IMR-90 (cell line): ENCODE measurements at regions not wholly inside any gene's neighbourhood (a gene's known extent, or its start where the extent isn't known, plus 50 kb on each side); places are given as distances from the start of the nearest gene placed in this dataset.
A peak's percentile ranks its signal among the peaks of the same experiment; 100 is the strongest.

Source experiments
- ATAC-seq: fragments of 200-7000 bp; cut with Tn5 transposase; 2 replicates; pipeline ENCODE4 v1.9.1; 2020; ENCODE audit warnings: low read depth, mild to moderate bottlenecking, moderate library complexity
- BruUV-seq: library from RNA; stranded (reverse); fragments of 400-500 nt; replicated peaks from 2 replicates; lab custom pipeline; 2021; lab: Mats Ljungman, UMichigan
- CTCF ChIA-PET: fragments of 300-600 bp; formaldehyde crosslinking; extraction: SDS; loops from one replicate; lab custom pipeline; 2021; ENCODE audit warnings: antibody characterized with exemption; lab: Yijun Ruan, JAX
- POLR2A ChIA-PET: fragments of 300-600 bp; sonication (Branson Sonifier 250); formaldehyde crosslinking; loops from one replicate; lab custom pipeline; 2022; ENCODE audit warnings: antibody characterized with exemption; ENCODE audit not compliant: unreplicated experiment; lab: Charles Lee
- DNase-seq: peaks from one replicate; pipeline ENCODE4 v3.0.0; 2013
- H2AFZ ChIP-seq: replicated peaks from 2 replicates; pipeline ENCODE3; 2013; ENCODE audit warnings: low read length, mild to moderate bottlenecking; ENCODE audit not compliant: poor library complexity
- H2AK5ac ChIP-seq: 2 replicates; pipeline ENCODE4 v1.6.1; 2013; ENCODE audit warnings: low read depth, low read length, inconsistent platforms
- H2AK9ac ChIP-seq: replicated peaks from 2 replicates; pipeline ENCODE3; 2013; ENCODE audit warnings: mild to moderate bottlenecking, low read depth, low read length, moderate library complexity; ENCODE audit not compliant: poor library complexity
- H2BK120ac ChIP-seq: 2 replicates; pipeline ENCODE4 v1.6.1; 2013; ENCODE audit warnings: low read depth, low read length, inconsistent platforms
- H2BK15ac ChIP-seq: 3 replicates; pipeline ENCODE4 v1.6.1; 2013; ENCODE audit warnings: low read depth, low read length, inconsistent platforms
- H2BK20ac ChIP-seq: 2 replicates; pipeline ENCODE4 v1.6.1; 2013; ENCODE audit warnings: low read depth, mild to moderate bottlenecking, inconsistent platforms, low read length, moderate library complexity
- H2BK5ac ChIP-seq: 2 replicates; pipeline ENCODE4 v1.6.1; 2013; ENCODE audit warnings: mild to moderate bottlenecking, low read depth, low read length, inconsistent platforms; ENCODE audit not compliant: poor library complexity, severe bottlenecking
- H3K14ac ChIP-seq: replicated peaks from 2 replicates; pipeline ENCODE4 v1.6.1; 2013; ENCODE audit warnings: low read depth, low read length, inconsistent platforms
- H3K18ac ChIP-seq: 2 replicates; pipeline ENCODE4 v1.6.1; 2013; ENCODE audit warnings: low read depth, low read length, control low read depth
- H3K23ac ChIP-seq: 2 replicates; pipeline ENCODE4 v1.6.1; 2013; ENCODE audit warnings: low read depth, low read length, inconsistent platforms
- H3K27ac ChIP-seq: 2 replicates; pipeline ENCODE4 v1.5.1; 2013; ENCODE audit warnings: mild to moderate bottlenecking, control low read depth, low read length; ENCODE audit not compliant: insufficient read depth
- H3K27me3 ChIP-seq: 2 replicates; pipeline ENCODE4 v1.6.1; 2013; ENCODE audit warnings: low read length; ENCODE audit not compliant: control insufficient read depth, insufficient read depth
- H3K36me3 ChIP-seq: 2 replicates; pipeline ENCODE4 v1.6.1; 2013; ENCODE audit warnings: low read length, mixed read lengths; ENCODE audit not compliant: control insufficient read depth, insufficient read depth
- H3K4ac ChIP-seq: 2 replicates; pipeline ENCODE4 v1.6.1; 2013; ENCODE audit warnings: low read depth, low read length, inconsistent platforms
- H3K4me1 ChIP-seq: 2 replicates; pipeline ENCODE4 v1.6.1; 2013; ENCODE audit warnings: low read length, mixed read lengths; ENCODE audit not compliant: control insufficient read depth, insufficient read depth
- H3K4me2 ChIP-seq: 2 replicates; pipeline ENCODE4 v1.6.1; 2013; ENCODE audit warnings: low read depth, mild to moderate bottlenecking, control low read depth, low read length, moderate library complexity
- H3K4me3 ChIP-seq: 2 replicates; pipeline ENCODE4 v1.5.1; 2013; ENCODE audit warnings: low read depth, mild to moderate bottlenecking, control low read depth, low read length, moderate library complexity; ENCODE audit not compliant: insufficient read depth
- H3K56ac ChIP-seq: 2 replicates; pipeline ENCODE4 v1.6.1; 2013; ENCODE audit warnings: low read length, inconsistent platforms; ENCODE audit not compliant: insufficient read depth; ENCODE audit errors: extremely low read depth
- H3K79me1 ChIP-seq, 2 experiments: 2 replicates each; pipeline ENCODE4 v1.6.1; 2013; ENCODE audit warnings: low read length in 2 of 2, inconsistent platforms in 1 of 2, low read depth in 1 of 2
- H3K9ac ChIP-seq: 2 replicates; pipeline ENCODE4 v1.6.1; 2013; ENCODE audit warnings: low read depth, low read length, control low read depth
- H3K9me1 ChIP-seq: 2 replicates; pipeline ENCODE4 v1.6.1; 2013; ENCODE audit warnings: low read length, inconsistent platforms; ENCODE audit not compliant: insufficient read depth
- H3K9me3 ChIP-seq: 2 replicates; pipeline ENCODE4 v1.6.1; 2013; ENCODE audit warnings: low read length; ENCODE audit not compliant: control insufficient read depth, insufficient read depth
- H4K20me1 ChIP-seq: 2 replicates; pipeline ENCODE4 v1.6.1; 2013; ENCODE audit warnings: low read length, inconsistent platforms; ENCODE audit not compliant: insufficient read depth
- H4K5ac ChIP-seq: 2 replicates; pipeline ENCODE4 v1.6.1; 2013; ENCODE audit warnings: mild to moderate bottlenecking, low read depth, low read length, control low read depth
- H4K8ac ChIP-seq, 2 experiments: 2 replicates each; pipeline ENCODE4 v1.6.1; 2013; ENCODE audit warnings: low read depth in 2 of 2, low read length in 2 of 2, control low read depth in 1 of 2, inconsistent platforms in 1 of 2
- H4K91ac ChIP-seq: 2 replicates; pipeline ENCODE4 v1.6.1; 2013; ENCODE audit warnings: low read depth, low read length, inconsistent platforms; ENCODE audit not compliant: insufficient read depth
- MAFK ChIP-seq: IDR thresholded peaks from 2 replicates; pipeline ENCODE4 v1.6.1; 2012; ENCODE audit warnings: low read depth, low read length, improper control_type of control experiment
- MXI1 ChIP-seq: IDR thresholded peaks from 2 replicates; pipeline ENCODE4 v1.6.1; 2012; ENCODE audit warnings: low read depth, mild to moderate bottlenecking, low read length, moderate library complexity, borderline replicate concordance
- RAD21 ChIP-seq: IDR thresholded peaks from 2 replicates; pipeline ENCODE4 v1.6.1; 2012; ENCODE audit warnings: low read length, improper control_type of control experiment
- RFX5 ChIP-seq: IDR thresholded peaks from 2 replicates; pipeline ENCODE4 v1.8.0; 2012; ENCODE audit warnings: low read depth, mild to moderate bottlenecking, low read length, moderate library complexity
- WGBS, 2 experiments: methylation state at CpG; one replicate each; pipeline versions ENCODE4 v1.1.5 to v1.1.7; 2013; ENCODE audit warnings: missing lambda C conversion rate in 2 of 2; ENCODE audit not compliant: insufficient read length in 1 of 2; ENCODE audit errors: extremely low coverage in 2 of 2; 5-methylcytosine and 5-hydroxymethylcytosine counted together
- dilution Hi-C: fragments of 300-500 bp; cut with HindIII; formaldehyde crosslinking; loops from one replicate; pipeline ENCODE4 v1.14.3; 2018; ENCODE audit warnings: low sequenced_read_pairs; ENCODE audit not compliant: unreplicated experiment
- in situ Hi-C: fragments of 300-500 bp; cut with MboI; formaldehyde crosslinking; loops from 3 replicates; pipeline ENCODE4 v1.14.3; 2019; ENCODE audit warnings: low sequenced_read_pairs, inconsistent platforms, mixed read lengths
- intact Hi-C: fragments of 100-400 bp; cut with micrococcal nuclease; formaldehyde crosslinking; loops from 2 replicates; pipeline ENCODE4 v1.10.0; 2022
- TF ChIP-seq, protein P1 (sequence below): conservative IDR thresholded peaks from 2 replicates; pipeline ENCODE4 v1.5.1; 2012; ENCODE audit warnings: mild to moderate bottlenecking, low read depth, low read length, improper control_type of control experiment

DNA sequence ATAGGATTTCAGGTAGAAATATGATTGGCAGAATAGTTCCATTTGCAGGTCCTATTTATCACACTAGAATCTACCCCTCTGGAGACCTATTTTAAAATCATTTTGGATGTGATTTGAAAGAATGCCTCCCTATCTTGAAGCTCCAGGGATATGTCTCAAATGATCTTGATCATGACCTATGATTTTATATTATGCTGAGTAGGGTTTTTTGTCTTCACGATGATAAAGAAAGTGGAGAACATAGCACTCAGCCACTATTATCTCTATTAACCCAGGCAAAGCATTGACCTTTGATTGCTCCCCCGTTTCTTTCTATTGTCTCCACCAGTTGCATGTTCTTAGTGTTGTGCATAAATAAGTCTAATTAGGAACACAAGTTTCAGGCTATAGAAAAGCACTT, 307.9 kb downstream of the BLID start:
- no peak overlapping the region for H2AFZ ChIP-seq
- H3K18ac ChIP-seq, result no peak overlapping the region
- no peaks in the 10 kb centered on the region for H4K20me1 ChIP-seq
- no peak overlapping the region for H3K4ac ChIP-seq
- no peaks in the 10 kb centered on the region; the same call in 1 of the 2 replicates for H3K9me1 ChIP-seq
- ATAC-seq (no peak), DNase-seq (no peak)
- intact Hi-C loops, result no loop called here
- no peaks in the 10 kb centered on the region for H3K36me3 ChIP-seq
- H2BK120ac ChIP-seq, result no peak overlapping the region
- CTCF ChIA-PET, result interaction anchor here (0.8 kb wide), 1 partner anchor 14 kb away, joined by 3 read pairs; no protein-coding TSS in a partner anchor
- no peak overlapping the region for H2BK20ac ChIP-seq
- WGBS, 2 experiments, result no CpG with 5 or more reads among the region's 2 CpGs
- no peaks in the 10 kb centered on the region for H3K27me3 ChIP-seq
- H2BK5ac ChIP-seq, result no peak overlapping the region
- no peak overlapping the region for H2AK5ac ChIP-seq
- H4K91ac ChIP-seq, result no peak overlapping the region
- no peak overlapping the region for H3K27ac ChIP-seq
- H2BK15ac ChIP-seq, result no peak overlapping the region
- H3K9ac ChIP-seq, result no peak overlapping the region
- H2AK9ac ChIP-seq, result no peak overlapping the region
- TF ChIP-seq MXI1 (no peak), RAD21 (no peak), RFX5 (no peak), MAFK (peak; percentile 85)
- TF ChIP-seq, protein P1, sequence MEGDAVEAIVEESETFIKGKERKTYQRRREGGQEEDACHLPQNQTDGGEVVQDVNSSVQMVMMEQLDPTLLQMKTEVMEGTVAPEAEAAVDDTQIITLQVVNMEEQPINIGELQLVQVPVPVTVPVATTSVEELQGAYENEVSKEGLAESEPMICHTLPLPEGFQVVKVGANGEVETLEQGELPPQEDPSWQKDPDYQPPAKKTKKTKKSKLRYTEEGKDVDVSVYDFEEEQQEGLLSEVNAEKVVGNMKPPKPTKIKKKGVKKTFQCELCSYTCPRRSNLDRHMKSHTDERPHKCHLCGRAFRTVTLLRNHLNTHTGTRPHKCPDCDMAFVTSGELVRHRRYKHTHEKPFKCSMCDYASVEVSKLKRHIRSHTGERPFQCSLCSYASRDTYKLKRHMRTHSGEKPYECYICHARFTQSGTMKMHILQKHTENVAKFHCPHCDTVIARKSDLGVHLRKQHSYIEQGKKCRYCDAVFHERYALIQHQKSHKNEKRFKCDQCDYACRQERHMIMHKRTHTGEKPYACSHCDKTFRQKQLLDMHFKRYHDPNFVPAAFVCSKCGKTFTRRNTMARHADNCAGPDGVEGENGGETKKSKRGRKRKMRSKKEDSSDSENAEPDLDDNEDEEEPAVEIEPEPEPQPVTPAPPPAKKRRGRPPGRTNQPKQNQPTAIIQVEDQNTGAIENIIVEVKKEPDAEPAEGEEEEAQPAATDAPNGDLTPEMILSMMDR, result no peak
- no peak overlapping the region for H3K23ac ChIP-seq
- dilution Hi-C loops, result no loop called here
- no peak overlapping the region for H4K8ac ChIP-seq
- BruUV-seq, result no TSS peak
- no peak overlapping the region for H3K4me2 ChIP-seq
- H3K79me1 ChIP-seq, result no peaks in the 10 kb centered on the region
- H4K5ac ChIP-seq, result no peak overlapping the region
- POLR2A ChIA-PET, result no interaction called here
- in situ Hi-C loops, result no loop called here
- H3K56ac ChIP-seq, result no peak overlapping the region
- no peaks in the 10 kb centered on the region for H3K9me3 ChIP-seq
- no peak overlapping the region for H3K14ac ChIP-seq
- H3K4me1 ChIP-seq, result peaks cover 3% of the 10 kb centered on the region
- H3K4me3 ChIP-seq, result no peak overlapping the region
